ENCODE measurements at regions not wholly inside any gene's neighbourhood (a gene's known extent, or its start where the extent isn't known, plus 50 kb on each side); places are given as distances from the start of the nearest gene placed in this dataset.

DNA sequence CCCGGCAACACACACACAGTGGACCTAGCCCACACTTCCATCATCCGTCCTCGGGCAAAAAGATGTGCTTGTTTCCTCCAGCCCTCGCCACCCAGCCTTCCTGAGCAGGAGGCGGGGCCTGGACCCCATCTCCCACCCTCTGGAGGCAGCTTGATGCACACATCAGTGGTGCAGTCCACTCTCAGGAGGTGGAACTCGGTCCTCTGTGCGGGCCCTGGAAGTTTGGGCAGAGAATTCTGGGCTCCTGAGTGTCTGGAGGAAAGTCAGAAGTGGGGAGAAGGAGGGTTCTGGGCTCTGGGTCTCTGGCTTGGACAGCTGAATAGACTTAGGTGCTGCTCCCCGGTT, 54.0 kb upstream of the NEURL1B start:
- no peak for TF ChIP-seq RAD21 (IDR thresholded peaks at IDR 0.05 in 1 of 2, conservative IDR thresholded peaks at IDR 0.05 in 1 of 2; ENCODE audit: low read depth in 2 of 2, low read length in 2 of 2)
- TF ChIP-seq TBP (IDR thresholded peaks at IDR 0.05; ENCODE audit: low read depth, low read length) = no peak
- no peak for TF ChIP-seq JUND (IDR thresholded peaks at IDR 0.05; ENCODE audit: low read length)
- no peak for TF ChIP-seq POLR2AphosphoS5 (IDR thresholded peaks at IDR 0.05; ENCODE audit: low read depth, low read length)
- no peak for TF ChIP-seq GABPA (IDR thresholded peaks at IDR 0.05; ENCODE audit: borderline replicate concordance, insufficient read depth, low read length)
- TF ChIP-seq BCL11A (IDR thresholded peaks at IDR 0.05; ENCODE audit: low read depth in 2 of 2, low read length in 2 of 2) = no peak
- no peak for TF ChIP-seq POLR2A (IDR thresholded peaks at IDR 0.05; ENCODE audit: control extremely low read depth in 1 of 2, low read depth in 2 of 2, low read length in 2 of 2)
- TF ChIP-seq CTCF (IDR thresholded peaks at IDR 0.05; ENCODE audit: control extremely low read depth in 1 of 3, insufficient read depth in 1 of 3, low read depth in 1 of 3, low read length in 3 of 3) = no peak
- TF ChIP-seq NANOG (IDR thresholded peaks at IDR 0.05; ENCODE audit: insufficient read depth, low read depth, low read length, poor library complexity, severe bottlenecking) = no peak
- no peak for TF ChIP-seq RFX5 (IDR thresholded peaks at IDR 0.05; ENCODE audit: borderline replicate concordance, low read depth, low read length)
- no peak for TF ChIP-seq TAF1 (IDR thresholded peaks at IDR 0.05; ENCODE audit: low read depth, low read length)
- TF ChIP-seq ZNF274 (IDR thresholded peaks at IDR 0.05; ENCODE audit: borderline replicate concordance, extremely low read depth, low read length) = no peak
- no peak for TF ChIP-seq CBX5 (IDR thresholded peaks at IDR 0.05; ENCODE audit: low read depth, low read length)

All from H1 (cell line).